ENCODE measurements at regions not wholly inside any gene's neighbourhood (a gene's known extent, or its start where the extent isn't known, plus 50 kb on each side); places are given as distances from the start of the nearest gene placed in this dataset.

DNA sequence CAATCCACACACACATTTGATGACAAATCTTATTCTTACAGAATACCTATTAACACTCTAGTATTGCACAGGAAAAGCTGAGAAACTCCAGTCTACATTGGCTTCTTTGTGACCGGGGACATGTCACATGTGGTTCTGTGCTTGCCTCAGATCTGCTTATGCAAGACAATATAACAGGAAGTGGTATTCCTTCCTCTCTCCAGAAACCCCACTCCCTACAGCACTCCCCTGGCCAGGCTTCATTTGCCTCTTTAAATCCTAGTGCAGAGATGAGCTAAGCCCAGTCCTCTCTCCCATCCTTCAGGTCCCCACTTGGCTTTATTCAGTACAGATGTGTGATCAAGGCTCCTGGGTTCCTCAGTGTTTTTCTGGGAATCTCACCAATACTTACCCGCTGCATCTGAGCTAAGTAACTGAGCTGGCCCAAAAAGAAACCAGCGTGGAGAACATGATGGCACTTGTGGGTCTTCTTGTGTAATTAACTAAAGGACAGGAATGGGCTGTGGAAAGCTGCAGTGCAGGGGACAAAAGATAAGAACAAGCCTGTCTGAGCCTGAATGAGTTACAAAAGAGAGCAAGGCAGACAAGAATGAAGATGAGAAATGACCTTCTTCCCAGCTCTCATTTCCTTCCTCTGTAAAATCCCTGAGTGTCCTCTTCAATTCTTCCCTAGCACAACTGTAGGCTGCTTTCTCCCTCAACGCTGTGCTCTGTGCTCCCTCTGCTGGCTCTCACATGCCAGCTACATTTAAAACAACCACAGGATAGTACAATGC, 105.6 kb downstream of the HNRNPD start:
- TF ChIP-seq CTCF (IDR thresholded peaks at IDR 0.05; ENCODE audit: control extremely low read depth in 1 of 3, insufficient read depth in 1 of 3, low read depth in 1 of 3, low read length in 3 of 3) (peak; percentile 69 to 94 (median 83)), POLR2A (IDR thresholded peaks at IDR 0.05; ENCODE audit: control extremely low read depth in 1 of 2, low read depth in 2 of 2, low read length in 2 of 2) (no peak), MAX (IDR thresholded peaks at IDR 0.05) (no peak)

Measured in H1 (cell line).